Mucosa of stomach (tissue), 1 donor: ENCODE measurements at regions not wholly inside any gene's neighbourhood (a gene's known extent, or its start where the extent isn't known, plus 50 kb on each side); places are given as distances from the start of the nearest gene placed in this dataset.

Source experiments
- H3K27me3 ChIP-seq: one replicate; pipeline ENCODE4 v1.7.0; 2013; ENCODE audit warnings: mild to moderate bottlenecking, low read length; ENCODE audit not compliant: control insufficient read depth, insufficient read depth
- H3K36me3 ChIP-seq: one replicate; pipeline ENCODE4 v1.7.0; 2013; ENCODE audit warnings: low read length; ENCODE audit not compliant: control insufficient read depth, insufficient read depth
- H3K4me1 ChIP-seq: one replicate; pipeline ENCODE4 v1.7.0; 2013; ENCODE audit warnings: mild to moderate bottlenecking, low read length; ENCODE audit not compliant: control insufficient read depth, insufficient read depth
- H3K4me3 ChIP-seq: one replicate; pipeline ENCODE4 v1.7.0; 2013; ENCODE audit warnings: low read length
- H3K9ac ChIP-seq: one replicate; pipeline ENCODE4 v1.7.0; 2013; ENCODE audit warnings: mild to moderate bottlenecking, low read length, moderate library complexity
- H3K9me3 ChIP-seq: one replicate; pipeline ENCODE4 v1.7.0; 2013; ENCODE audit warnings: mild to moderate bottlenecking, low read length, moderate library complexity; ENCODE audit not compliant: control insufficient read depth
- donor health status: Pancreatic carcinoma.

DNA sequence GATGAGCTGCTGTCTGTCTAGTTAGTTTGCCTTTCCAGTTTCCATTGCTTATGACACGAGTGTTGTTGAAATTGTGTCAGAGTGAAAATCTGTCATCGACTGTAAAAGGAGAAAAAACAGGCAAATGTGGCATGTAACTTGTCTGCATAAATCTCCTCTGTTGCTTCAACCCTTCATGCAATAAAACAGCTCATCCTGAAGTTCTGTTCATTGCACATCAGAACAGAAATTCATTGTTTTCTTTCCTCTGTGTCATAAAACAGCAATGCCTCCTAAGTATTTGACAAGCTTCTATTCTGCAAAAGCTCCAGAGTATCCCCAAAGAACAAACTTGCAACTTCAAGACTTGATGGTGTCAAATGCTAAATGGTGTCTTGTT is 432.1 kb downstream of the MEIS1 start:
- Histone ChIP-seq H3K27me3 (no peaks in the 10 kb centered on the region), H3K4me3 (no peak overlapping the region), H3K9ac (no peak overlapping the region), H3K36me3 (no peaks in the 10 kb centered on the region), H3K4me1 (peaks cover 4% of the 10 kb centered on the region), H3K9me3 (no peaks in the 10 kb centered on the region)

DNA sequence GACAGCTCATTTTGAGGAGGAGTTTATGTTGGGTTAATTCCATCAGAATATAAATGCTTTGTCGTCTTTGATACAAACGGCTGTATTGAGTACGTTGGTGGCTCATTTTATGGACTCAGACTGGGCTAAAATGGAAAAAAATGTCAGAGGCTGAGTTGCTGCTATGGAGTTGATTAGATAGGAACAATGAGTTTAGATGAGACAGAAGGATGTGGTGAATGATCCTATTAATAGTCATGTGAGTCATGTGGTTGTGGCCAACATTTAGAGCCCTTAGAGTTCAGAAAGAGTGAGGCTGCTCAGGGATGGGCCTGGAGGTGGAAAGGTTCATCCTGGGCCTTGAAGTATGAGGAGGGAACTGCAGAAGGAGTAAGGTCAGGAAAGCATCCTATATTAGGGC is 434.2 kb downstream of the MEIS1 start:
- Histone ChIP-seq H3K27me3 (no peaks in the 10 kb centered on the region), H3K36me3 (no peaks in the 10 kb centered on the region), H3K9me3 (no peaks in the 10 kb centered on the region), H3K4me1 (peaks cover 14% of the 10 kb centered on the region), H3K9ac (no peak overlapping the region), H3K4me3 (no peak overlapping the region)

DNA sequence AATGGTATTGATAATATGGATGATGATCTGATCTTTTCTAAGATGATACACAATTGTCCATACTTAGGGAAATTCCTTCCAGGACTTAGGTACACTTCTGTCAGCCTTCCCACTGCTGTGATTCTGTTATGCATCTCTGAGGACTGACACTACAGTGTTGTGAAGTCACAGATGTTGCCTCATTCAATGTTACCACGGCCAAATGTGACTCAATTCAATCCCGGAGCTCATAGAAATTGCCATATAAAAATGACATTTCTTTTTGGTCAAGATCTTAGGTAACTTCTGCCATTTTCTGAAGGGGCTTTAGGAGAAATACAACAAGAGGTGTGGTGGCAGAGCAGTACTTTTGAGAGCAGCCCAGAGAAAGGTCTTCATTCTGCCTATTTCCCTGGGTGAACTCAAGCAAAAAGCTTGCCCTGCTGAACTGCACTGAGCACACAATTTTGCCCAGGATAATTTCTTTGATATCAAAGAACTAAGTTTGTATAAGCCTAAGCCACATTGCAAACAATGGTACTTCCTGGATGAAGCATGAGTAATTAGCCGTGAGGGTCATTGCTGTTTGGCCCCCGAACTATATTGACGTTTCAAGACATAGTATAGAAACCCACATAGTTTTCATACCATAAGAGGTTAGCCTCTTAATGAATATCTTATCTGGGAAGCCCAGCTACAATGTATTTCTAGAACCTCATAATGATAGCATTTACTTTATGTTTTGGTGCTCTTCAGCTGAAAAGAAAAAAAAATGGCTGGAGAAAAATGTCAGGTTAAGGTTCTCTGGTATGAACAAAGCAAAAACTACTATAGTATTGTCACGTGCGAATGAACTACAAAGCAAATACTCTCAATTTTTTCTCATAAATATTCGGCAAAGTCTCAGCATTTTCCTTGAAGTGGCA is 437.4 kb downstream of the MEIS1 start:
- no peak overlapping the region for H3K4me3 ChIP-seq
- H3K9me3 ChIP-seq: no peaks in the 10 kb centered on the region
- H3K9ac ChIP-seq: no peak overlapping the region

DNA sequence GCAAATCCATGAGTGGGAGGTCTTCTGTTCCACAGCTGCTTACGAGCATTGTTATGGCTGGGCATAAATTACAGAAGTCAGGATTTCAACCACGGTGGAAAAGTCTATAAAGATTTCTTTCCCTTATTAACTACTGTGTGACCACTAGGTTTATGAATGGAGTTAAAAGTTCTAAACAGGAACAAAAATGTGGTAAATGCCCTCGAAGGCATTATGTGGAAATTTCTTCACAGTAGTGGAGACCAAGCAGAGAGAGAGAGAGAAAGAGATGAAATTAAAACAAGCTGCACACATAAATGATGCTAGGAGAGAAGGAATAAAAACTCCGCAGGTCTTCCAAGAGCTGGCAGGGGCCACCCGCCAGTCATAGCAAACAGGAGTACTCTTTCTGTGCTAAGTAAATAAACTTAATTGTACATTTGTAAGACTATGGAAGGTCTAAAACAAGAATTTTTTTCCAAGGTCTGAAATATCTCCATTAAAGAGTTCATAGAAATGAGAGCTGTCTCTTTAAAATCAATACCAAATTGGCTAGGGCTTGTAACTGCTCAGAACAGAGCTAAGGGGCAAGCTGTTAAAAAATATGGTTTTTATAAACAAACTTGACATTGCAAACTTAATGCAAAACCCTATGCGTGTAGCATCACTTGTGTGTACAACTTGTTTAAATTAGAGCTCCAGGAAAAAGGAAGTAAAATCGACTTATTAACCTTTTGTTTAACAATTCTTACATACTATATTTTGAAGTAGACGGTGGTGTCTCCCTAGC is 438.2 kb downstream of the MEIS1 start:
- Histone ChIP-seq H3K4me1 (peaks cover 14% of the 10 kb centered on the region), H3K9ac (peak overlapping the region; percentile 1), H3K36me3 (no peaks in the 10 kb centered on the region), H3K9me3 (no peaks in the 10 kb centered on the region), H3K27me3 (no peaks in the 10 kb centered on the region), H3K4me3 (no peak overlapping the region)

More for the DNA sequence above, 437.4 kb downstream of the MEIS1 start:
- H3K36me3 ChIP-seq: no peaks in the 10 kb centered on the region
- H3K27me3 ChIP-seq: no peaks in the 10 kb centered on the region
- peaks cover 14% of the 10 kb centered on the region for H3K4me1 ChIP-seq

DNA sequence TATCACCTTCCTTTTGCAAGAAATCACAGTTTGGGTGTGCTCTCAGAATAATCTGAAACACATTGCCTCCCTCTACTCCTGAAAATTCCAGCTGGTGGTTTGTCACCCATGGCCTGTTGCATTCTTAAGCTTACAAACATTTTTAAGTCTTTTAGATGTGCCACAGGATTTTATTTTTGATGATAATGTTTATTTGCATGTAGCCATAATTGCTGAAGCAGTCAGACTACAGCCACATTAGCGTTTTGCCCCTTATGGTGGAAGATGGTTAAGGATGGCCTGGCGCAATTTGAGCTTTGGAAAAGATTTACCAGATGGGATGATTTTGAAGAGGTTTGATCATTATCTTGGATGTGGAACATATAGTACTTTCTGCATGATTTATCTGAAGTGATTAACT is 439.5 kb downstream of the MEIS1 start:
- peaks cover 14% of the 10 kb centered on the region for H3K4me1 ChIP-seq
- no peaks in the 10 kb centered on the region for H3K36me3 ChIP-seq
- no peak overlapping the region for H3K4me3 ChIP-seq
- H3K9me3 ChIP-seq: no peaks in the 10 kb centered on the region
- H3K9ac ChIP-seq: no peak overlapping the region
- H3K27me3 ChIP-seq: no peaks in the 10 kb centered on the region

DNA sequence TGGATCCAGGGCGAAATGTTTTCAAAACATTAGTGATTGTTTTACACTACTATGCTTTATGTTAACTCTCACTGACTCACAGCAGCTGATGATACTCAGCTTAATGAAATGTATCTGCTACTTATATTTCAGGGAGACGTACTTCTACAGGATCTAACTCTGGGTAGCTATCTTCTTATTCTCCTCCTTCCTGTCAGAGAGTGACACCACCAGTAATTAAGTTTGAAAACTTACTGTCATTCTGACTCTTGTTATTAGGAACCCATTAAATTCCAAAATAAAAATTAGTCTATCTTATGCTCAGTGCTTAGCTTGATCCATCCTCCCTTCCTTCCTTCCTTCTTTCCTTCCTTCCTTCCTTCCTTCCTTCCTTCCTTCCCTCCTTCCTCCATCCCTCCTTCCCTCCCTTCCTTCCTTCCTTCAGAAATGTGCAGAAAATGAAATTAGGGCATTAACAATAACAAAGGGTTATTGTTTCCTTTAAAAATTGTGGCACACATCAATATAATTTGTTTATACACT is 441.1 kb downstream of the MEIS1 start:
- Histone ChIP-seq H3K36me3 (no peaks in the 10 kb centered on the region), H3K4me1 (peaks cover 14% of the 10 kb centered on the region), H3K4me3 (no peak overlapping the region), H3K9me3 (no peaks in the 10 kb centered on the region), H3K9ac (no peak overlapping the region), H3K27me3 (no peaks in the 10 kb centered on the region)

DNA sequence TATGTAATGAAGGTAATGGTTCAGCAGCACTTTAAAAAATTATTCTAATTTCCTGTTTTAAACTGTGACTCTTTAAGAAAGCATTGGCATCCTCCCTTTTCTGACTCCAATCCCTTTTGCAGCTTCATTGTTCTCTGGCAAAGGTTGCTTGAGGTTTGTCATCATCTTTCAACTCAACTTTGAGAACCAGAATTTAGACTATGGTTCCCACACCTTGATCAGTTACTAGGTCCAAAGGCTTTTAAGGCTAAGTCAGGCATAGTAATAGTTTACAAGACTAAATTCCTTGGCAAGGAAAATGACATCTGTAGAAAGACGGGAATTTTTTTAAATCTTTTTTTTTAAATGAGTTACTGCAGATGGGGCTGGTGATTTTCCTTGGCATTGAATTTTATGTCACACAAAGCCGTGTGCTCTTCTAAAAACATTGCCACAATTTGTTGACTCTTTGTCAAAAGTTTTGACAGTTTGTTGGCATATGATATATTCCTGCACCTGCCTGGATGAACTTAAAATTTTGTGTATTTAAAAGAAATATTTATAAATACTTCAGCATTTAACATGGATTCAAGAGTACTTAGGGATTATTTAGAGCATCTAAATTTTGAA is 451.0 kb downstream of the MEIS1 start:
- no peak overlapping the region for H3K4me3 ChIP-seq
- no peaks in the 10 kb centered on the region for H3K9me3 ChIP-seq
- H3K9ac ChIP-seq: no peak overlapping the region
- H3K27me3 ChIP-seq: no peaks in the 10 kb centered on the region
- no peaks in the 10 kb centered on the region for H3K4me1 ChIP-seq
- no peaks in the 10 kb centered on the region for H3K36me3 ChIP-seq

DNA sequence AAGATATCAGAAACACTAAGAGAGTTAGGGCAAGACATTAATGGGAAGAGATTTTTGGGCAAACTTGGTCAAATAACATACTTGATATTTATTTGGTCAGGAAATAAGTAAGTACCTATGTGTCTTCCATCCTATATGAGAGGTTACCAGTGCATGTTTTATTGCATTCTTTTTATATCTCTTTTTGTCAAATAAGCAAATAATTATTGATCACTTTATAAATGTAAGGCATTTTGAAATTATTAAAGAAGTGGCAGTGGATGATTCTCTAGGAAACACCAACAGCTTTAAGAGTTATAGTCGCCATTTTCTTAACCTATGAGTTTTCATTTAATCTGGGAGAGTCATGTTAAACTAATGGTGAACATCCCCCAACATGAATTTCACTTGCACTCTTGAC is 453.3 kb downstream of the MEIS1 start:
- H3K4me3 ChIP-seq: no peak overlapping the region
- no peaks in the 10 kb centered on the region for H3K27me3 ChIP-seq
- no peak overlapping the region for H3K9ac ChIP-seq
- H3K36me3 ChIP-seq: no peaks in the 10 kb centered on the region
- no peaks in the 10 kb centered on the region for H3K4me1 ChIP-seq
- H3K9me3 ChIP-seq: no peaks in the 10 kb centered on the region

DNA sequence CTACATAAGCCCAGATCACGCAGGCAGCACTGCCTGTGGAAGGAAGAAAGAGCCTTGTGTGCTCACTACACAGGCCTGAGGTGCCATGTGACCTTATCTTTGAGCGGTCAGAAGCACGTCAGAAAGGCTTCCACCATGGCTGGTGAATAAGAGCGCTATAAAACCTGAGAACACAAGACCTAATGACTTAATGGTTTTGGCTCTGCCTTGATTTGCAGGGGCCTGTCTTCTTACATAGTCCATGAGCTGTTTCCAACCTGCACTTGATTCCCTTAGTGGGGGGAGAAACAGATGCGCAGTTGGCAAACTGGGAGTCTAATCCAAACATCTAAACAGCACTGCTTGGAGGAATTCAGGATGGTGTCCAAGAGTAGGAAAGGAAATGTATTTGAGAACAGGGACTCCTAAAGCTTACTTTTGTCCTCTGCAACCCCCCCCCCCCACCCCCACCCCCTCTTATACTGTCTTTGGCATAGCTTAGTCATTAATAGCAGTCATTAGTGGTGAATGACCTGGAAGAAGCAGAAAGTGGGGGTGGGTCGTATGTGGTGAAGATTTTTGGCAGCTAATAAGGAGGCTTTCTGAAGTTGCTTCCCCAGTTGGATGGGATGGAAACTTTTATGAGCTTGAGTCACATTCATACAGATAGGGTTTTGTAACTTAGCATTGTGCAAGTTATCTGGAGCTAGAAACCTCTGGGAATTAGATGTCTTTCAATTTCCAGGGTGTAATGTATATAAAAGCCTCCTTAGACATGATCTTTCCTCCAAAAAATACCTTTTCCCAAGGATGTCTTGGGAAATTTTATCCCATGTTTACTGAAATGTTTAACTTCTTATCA is 454.1 kb downstream of the MEIS1 start:
- Histone ChIP-seq H3K9ac (no peak overlapping the region), H3K4me1 (no peaks in the 10 kb centered on the region), H3K4me3 (no peak overlapping the region), H3K36me3 (no peaks in the 10 kb centered on the region), H3K9me3 (no peaks in the 10 kb centered on the region), H3K27me3 (no peaks in the 10 kb centered on the region)

DNA sequence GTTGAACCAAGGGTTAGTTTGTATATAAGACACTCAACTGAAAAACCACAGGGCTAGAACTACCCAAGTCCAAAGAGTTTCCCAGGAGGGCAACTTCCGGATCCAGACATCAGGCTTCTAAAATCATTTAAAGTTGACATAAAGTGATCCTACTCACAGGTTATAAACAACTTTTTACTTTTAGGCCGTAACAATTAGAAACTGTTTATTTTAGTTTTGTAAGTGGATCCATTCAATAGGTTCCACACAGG is 454.6 kb downstream of the MEIS1 start:
- H3K36me3 ChIP-seq: no peaks in the 10 kb centered on the region

DNA sequence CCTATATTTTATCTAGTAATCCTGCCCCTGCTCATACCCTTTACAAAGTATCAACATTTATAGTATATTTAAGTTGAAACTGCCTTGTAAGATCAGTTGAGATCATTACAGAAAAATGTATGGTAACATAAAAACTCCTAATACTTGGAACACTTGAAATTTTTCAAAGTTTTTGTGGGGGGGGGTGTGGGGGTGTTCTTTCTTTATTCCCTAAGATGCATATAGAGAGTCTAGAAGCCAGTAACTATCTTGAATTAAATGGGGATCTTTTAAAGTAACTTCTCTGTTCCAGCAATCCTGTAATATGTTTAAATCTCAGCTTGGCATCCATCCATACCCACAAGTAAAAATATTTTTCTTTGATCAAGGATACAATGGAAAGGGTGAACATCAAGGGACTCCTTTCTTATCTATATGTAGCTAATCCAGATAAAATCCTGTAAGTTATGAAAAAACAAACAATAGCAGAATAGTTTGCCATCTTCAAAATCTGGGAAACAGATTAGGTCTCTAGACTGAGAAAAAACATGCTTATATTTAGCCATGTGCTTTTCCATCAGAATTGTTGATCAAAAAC is 455.3 kb downstream of the MEIS1 start:
- H3K4me1 ChIP-seq: no peaks in the 10 kb centered on the region
- no peak overlapping the region for H3K4me3 ChIP-seq
- H3K9ac ChIP-seq: no peak overlapping the region
- no peaks in the 10 kb centered on the region for H3K36me3 ChIP-seq
- no peaks in the 10 kb centered on the region for H3K27me3 ChIP-seq
- no peaks in the 10 kb centered on the region for H3K9me3 ChIP-seq

More for the DNA sequence above, 454.6 kb downstream of the MEIS1 start:
- Histone ChIP-seq H3K27me3 (no peaks in the 10 kb centered on the region), H3K9me3 (no peaks in the 10 kb centered on the region), H3K4me1 (no peaks in the 10 kb centered on the region), H3K9ac (no peak overlapping the region), H3K4me3 (no peak overlapping the region)
